NCI-H1436 (cell line): ENCODE measurements at regions not wholly inside any gene's neighbourhood (a gene's known extent, or its start where the extent isn't known, plus 50 kb on each side); places are given as distances from the start of the nearest gene placed in this dataset.
"Not testable (repeated sequence)": the region's sequence is repeated elsewhere in the genome, so short reads cannot be mapped to it uniquely, and the experiment has no call there.

Experiments
- DNase-seq: peaks from one replicate; lab custom pipeline; 2025; lab: John Stamatoyannopoulos, UW

DNA sequence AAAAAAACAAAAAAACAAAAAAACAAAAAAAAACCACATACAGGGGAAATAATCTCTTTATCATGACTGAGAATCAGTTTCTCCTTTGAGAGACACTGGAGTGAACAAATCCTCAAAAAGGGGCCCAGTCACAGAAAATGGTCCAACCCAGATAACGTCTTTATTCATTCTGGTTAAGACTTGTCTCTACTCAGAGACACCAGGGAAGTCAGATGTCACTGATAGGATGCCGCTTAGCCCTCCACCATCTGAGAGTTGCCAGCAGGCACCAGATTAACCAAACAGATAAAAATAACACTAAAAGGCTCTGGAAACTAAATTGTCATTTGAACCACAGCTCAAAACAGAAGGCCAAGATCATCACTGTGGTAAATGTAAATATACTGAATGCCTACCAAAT lies 1163.4 kb upstream of the ATXN8OS start:
- DNase-seq, result no peak

- no peak for DNase-seq
Observed at GRCh38 chr13:68940049-68940448, 1167.6 kb upstream of the ATXN8OS start.

DNA sequence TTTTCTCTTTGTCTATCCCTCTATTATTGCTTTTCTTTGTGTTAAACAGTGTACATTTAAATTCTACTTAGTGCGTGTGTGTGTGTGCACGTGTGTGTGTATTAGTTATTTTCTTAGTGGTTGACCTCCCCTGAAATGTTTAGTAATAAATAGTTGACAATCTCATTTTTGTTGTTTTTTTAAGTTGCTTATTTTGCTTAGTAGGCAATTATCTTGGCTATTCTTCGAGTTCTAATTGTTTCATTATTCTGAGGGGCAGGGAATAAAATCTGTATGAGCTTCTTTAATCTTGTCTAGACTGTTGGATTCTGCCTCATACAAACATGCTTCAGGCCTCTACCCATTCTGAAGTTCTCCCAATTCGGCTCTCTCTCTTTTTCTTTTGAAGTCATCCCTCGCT lies 1169.0 kb upstream of the ATXN8OS start:
- no peak for DNase-seq

DNA sequence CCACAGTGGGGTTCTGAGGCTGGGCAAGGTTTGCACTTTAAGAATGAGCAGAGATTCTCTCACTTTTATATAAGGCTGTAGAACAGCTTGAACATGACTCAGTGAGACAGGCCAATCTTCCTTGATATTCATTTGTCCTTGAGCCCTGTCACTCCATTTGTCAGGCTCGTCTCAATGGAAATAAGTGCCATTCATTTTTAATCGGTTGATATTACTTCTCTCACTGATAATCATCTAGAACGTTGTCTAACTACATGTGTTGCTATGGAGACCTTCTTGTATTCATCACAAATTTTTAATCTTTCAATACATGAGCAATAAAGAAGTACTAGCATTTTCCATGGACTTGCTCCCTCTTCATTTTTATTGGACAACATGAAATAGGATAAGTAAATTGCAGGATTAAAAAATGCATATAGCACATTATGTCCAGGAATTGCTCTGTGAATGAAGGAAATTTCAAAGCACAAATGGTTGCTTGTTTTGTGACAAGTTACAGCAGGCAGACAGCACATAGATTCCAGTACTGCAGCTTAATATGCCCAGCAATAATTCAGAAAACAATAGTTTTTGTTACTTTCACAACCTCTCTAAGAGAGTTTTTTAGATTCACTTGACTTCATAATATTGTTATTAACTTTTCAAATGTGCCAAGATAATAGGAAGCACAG lies 1178.4 kb upstream of the ATXN8OS start:
- no peak for DNase-seq

GRCh38 chr13:68927387-68928026 lies 1180.1 kb upstream of the ATXN8OS start:
- DNase-seq, result peak; percentile 17

DNA sequence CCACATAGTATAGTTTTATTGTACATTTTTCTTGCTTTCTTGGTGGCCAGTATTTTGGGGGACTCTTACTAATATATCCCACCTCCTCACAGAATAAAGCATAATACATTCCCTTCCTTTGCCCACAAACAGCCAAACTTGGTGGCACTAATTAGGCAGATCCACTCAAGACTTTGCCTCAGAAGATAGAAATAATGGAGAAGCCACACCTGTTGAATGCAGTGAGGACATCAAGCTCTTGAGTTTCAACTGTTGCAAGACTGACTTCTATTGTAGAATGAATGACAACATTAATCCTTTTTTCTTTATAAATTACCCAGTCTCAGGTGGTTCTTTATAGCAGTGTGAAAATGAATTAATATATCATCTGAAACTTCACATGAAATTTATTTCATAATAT lies 1183.6 kb upstream of the ATXN8OS start:
- DNase-seq, result no peak

DNA sequence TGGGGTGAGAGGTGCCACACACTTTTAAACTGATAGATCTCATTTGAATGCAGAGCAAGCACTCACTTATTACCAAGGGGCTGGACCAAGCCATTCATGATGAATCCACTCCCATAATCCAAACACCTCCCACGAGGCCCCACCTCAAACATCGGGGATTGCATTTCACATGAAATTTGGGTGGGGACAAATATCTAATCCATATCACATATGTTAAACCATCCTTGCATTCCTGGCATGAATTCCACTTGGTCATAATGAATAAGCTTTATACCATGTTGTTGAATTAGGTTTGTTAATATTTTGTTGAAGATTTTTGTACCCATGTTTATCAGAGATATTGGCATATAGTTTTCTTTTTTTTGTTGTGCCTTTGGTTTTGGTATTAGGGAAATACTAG lies 1198.7 kb upstream of the ATXN8OS start:
- no peak for DNase-seq

DNA sequence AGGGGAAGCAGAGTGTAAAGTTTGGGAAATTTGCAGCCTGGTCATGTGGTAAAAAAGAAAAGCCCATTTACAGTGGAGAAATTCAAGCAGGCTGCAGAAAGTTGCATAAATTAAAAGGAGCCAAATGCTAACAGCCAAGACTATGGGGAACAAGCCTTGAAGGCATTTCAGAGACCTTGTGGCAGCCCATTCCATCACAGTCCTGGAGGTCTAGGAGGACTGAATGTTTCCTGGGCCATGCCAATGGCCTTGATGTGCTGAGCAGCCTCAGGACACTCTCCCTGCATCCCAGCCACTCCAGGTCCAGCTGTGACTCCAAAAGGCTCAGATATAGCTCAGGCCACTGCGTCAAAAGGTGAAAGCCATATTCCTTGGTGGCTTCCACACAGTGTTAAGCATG lies 1202.4 kb upstream of the ATXN8OS start:
- no peak for DNase-seq

DNA sequence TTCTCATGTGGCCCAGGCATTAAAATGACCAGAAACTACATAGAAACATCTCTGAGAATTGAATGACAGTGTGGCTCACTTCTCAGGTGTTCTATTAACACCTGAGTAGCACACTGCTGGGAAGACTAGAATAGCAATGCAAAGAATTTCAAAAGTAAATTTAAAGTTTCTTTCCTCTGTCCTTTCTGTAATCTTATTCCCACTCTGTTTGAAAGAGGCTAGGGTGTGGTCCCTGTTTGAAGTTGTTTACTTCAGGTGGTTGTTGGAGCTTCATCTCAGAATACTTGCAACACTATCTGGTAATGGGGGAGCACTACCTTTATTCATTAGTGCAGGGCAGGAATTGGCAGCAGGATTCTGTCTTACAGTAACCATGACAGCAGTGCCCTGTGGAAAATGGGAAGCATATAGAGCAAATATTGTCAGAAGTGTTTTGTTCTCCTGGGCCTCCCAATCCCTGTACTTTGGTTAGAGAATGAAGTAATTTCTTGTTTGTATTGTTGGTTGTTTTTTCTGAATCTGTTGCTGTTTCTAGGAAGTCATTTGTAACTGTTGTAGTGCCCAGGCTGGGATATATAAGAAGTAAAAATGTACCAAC lies 1210.2 kb upstream of the ATXN8OS start:
- DNase-seq, result no peak

- DNase-seq, result no peak
Observed at GRCh38 chr13:68895696-68896095, 1211.9 kb upstream of the ATXN8OS start.

DNA sequence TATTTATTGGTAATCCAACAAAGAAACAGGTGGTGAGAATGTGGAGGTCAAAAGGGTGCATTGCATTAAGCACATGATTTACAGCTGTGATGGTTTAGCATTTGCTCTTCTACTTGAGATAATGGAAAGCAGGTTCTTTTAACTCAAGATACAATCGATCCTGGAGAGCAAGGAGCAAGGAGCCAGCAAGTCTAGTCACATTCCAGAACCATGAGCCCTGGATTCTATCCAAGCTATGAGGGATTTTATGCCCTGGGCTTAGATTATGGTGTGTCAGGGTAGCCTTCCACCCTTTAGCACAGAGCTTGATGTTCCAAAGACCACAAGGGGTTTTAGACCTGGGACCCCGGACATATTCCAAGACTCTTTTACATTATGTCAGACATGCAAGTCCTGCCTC lies 1213.9 kb upstream of the ATXN8OS start:
- not testable (repeated sequence) for DNase-seq

DNA sequence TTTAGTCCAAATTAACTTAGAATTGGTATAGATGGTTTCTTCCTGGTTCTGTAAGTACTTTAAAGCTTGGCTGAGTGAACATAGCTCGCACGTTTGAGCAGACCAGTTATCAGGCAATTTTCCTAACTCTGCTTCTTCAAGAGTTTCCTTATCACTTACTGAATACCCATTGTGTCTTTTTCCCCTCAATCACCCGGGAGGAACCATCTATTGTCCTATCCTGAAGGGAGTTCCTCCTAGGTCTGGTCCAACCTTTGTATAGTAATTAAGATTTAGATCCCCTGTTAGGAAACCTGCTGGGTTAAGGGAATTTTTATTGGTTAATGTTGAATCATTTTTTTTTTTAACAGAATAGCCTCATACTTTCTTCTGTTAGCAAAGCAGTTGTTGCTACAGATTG lies 1215.0 kb upstream of the ATXN8OS start:
- DNase-seq, result not testable (repeated sequence)

DNA sequence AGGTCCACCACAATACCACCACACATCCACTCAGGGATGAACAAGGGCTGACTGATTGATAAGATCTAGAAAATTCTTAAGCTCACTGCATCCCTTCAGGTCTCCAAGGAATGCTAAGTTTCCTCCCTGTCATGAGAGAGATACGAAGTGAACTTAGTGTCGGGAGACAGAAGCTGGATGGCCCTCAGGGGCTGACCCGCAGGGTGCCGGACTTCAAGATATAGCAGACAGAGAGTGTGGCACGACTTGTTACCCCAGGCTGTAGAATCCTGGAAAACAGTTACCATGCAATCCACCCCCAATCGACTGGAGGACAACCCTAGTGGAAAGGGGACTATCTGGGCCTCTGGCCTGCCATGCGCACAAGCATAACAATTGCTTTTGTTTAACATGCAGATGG lies 1217.5 kb upstream of the ATXN8OS start:
- DNase-seq, result not testable (repeated sequence)

DNA sequence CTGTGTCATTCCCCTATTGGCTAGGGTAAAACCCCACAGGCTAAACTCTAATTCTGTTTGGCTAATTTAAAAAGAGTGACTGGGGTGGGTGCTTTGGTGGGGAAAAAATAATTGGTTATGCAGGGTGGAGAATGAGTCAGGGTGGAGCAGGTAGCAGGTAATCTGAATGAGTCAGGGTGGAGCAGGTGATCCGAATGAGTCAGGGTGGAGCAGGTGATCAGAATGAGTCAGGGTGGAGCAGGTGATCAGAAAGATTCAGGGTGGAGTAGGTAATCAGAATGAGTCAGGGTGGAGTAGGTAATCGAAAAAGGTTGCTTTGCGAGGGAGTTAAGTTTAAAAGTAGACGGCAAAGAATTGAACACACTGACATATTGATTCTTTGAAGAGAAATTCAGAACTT lies 1218.8 kb upstream of the ATXN8OS start:
- no peak for DNase-seq

- DNase-seq, result no peak
Observed at GRCh38 chr13:68872338-68872737, 1235.3 kb upstream of the ATXN8OS start.

GRCh38 chr13:68851026-68851425 lies 1256.6 kb upstream of the ATXN8OS start:
- DNase-seq, result no peak

GRCh38 chr13:68850160-68850559 lies 1257.5 kb upstream of the ATXN8OS start:
- DNase-seq, result no peak

DNA sequence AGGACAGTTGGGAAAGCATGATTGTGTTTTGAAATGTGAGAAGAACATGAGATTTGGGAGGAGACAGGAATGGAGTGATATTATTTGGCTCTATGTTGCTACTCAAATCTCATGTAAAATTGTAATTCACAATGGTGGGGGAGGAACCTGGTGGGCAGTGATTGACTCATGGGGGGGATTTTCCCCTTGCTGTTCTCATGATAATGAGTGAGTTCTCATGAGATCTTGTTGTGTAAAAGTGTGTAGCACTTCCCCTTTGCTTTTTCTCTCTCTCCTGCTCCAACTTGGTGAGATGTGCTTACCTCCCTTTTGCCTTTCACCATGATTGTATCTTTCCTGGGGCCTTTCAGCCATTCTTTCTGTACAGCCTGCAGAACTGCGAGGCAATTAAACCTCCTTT lies 1261.0 kb upstream of the ATXN8OS start:
- no peak for DNase-seq

GRCh38 chr13:68834375-68834774 lies 1273.3 kb upstream of the ATXN8OS start:
- DNase-seq, result no peak

DNA sequence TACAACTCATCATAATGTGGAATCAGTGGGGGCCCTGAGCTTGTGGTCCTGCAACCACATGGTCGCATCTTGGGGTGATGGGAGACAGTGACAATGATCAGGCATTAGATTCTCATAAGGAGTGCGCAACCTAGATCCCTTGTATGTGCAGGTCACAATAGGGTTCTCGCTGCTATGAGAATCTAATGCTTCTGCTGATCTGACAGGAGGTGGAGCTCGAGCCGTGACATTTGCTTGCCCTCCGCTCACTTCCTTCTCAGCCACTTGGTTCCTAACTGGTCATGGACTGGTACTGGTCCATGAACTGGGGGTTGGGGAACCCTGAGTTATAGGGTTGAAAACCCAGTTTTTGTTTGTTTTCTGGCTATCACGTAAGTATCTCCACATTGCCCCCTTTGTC lies 1290.9 kb upstream of the ATXN8OS start:
- no peak for DNase-seq

- DNase-seq, result no peak
Observed at GRCh38 chr13:68813180-68813796, 1294.3 kb upstream of the ATXN8OS start.

GRCh38 chr13:68810660-68811059 lies 1297.0 kb upstream of the ATXN8OS start:
- no peak for DNase-seq

- no peak for DNase-seq
Observed at GRCh38 chr13:68808456-68808855, 1299.2 kb upstream of the ATXN8OS start.
